Mesenchymal stem cell (in vitro differentiated cells and primary cell): ENCODE measurements at regions not wholly inside any gene's neighbourhood (a gene's known extent, or its start where the extent isn't known, plus 50 kb on each side); places are given as distances from the start of the nearest gene placed in this dataset.
"Not testable (repeated sequence)": the region's sequence is repeated elsewhere in the genome, so short reads cannot be mapped to it uniquely, and the experiment has no call there.

Experiments
- DNase-seq: peaks from one replicate; pipeline ENCODE4 v3.0.0-alpha.2; 2013
- H2AFZ ChIP-seq: one replicate; pipeline ENCODE4 v1.6.1; 2013; ENCODE audit warnings: low read depth, mild to moderate bottlenecking, control low read depth, inconsistent platforms, low read length, moderate library complexity
- H2AK5ac ChIP-seq: 2 replicates; pipeline ENCODE4 v1.6.1; 2013; ENCODE audit warnings: low read length, moderate library complexity, mild to moderate bottlenecking, inconsistent platforms; ENCODE audit not compliant: severe bottlenecking
- H2BK120ac ChIP-seq: one replicate; pipeline ENCODE4 v1.6.1; 2013; ENCODE audit warnings: low read depth, mild to moderate bottlenecking, inconsistent platforms, low read length, moderate library complexity
- H2BK12ac ChIP-seq, 2 experiments: one replicate each; pipeline ENCODE4 v1.6.1; 2013; ENCODE audit warnings: inconsistent platforms in 2 of 2, low read length in 2 of 2, mild to moderate bottlenecking in 2 of 2, moderate library complexity in 2 of 2, control low read depth in 1 of 2
- H2BK15ac ChIP-seq: one replicate; pipeline ENCODE4 v1.6.1; 2013; ENCODE audit warnings: mild to moderate bottlenecking, low read depth, inconsistent platforms; ENCODE audit not compliant: poor library complexity, severe bottlenecking
- H2BK5ac ChIP-seq: 2 replicates; pipeline ENCODE4 v1.6.1; 2013; ENCODE audit warnings: low read depth, mild to moderate bottlenecking, low read length, control low read depth, inconsistent platforms; ENCODE audit not compliant: poor library complexity, severe bottlenecking
- H3K14ac ChIP-seq, 2 experiments: one replicate each; pipeline ENCODE4 v1.6.1; 2013; ENCODE audit warnings: inconsistent platforms in 2 of 2, low read length in 2 of 2, control low read depth in 1 of 2, mild to moderate bottlenecking in 1 of 2, moderate library complexity in 1 of 2
- H3K18ac ChIP-seq, 2 experiments: one replicate each; pipeline ENCODE4 v1.6.1; 2013; ENCODE audit warnings: inconsistent platforms in 2 of 2, low read length in 2 of 2, control low read depth in 1 of 2, low read depth in 1 of 2, mild to moderate bottlenecking in 1 of 2
- H3K23ac ChIP-seq, 2 experiments: one replicate each; pipeline ENCODE4 v1.6.1; 2013; ENCODE audit warnings: inconsistent platforms in 2 of 2, low read length in 2 of 2, mild to moderate bottlenecking in 2 of 2, moderate library complexity in 2 of 2, control low read depth in 1 of 2
- H3K27ac ChIP-seq: 2 replicates; pipeline ENCODE4 v1.5.1; 2013; ENCODE audit warnings: mild to moderate bottlenecking, moderate library complexity, low read length, control low read depth, inconsistent platforms; ENCODE audit not compliant: poor library complexity, severe bottlenecking
- H3K27me3 ChIP-seq, 2 experiments: 2 replicates each; pipeline versions ENCODE4 v1.6.1 to v1.7.0; 2013; ENCODE audit warnings: low read length in 2 of 2, mild to moderate bottlenecking in 2 of 2, moderate library complexity in 2 of 2, control low read depth in 1 of 2, inconsistent platforms in 1 of 2; ENCODE audit not compliant: control insufficient read depth in 1 of 2, insufficient read depth in 1 of 2
- H3K36me3 ChIP-seq, 2 experiments: 2 replicates each; pipeline versions ENCODE4 v1.6.1 to v1.7.0; 2013; ENCODE audit warnings: low read length in 2 of 2, control low read depth in 1 of 2, inconsistent platforms in 1 of 2, low read depth in 1 of 2, mild to moderate bottlenecking in 1 of 2; ENCODE audit not compliant: insufficient read depth in 2 of 2, control insufficient read depth in 1 of 2
- H3K4ac ChIP-seq, 2 experiments: one replicate each; pipeline ENCODE4 v1.6.1; 2013; ENCODE audit warnings: inconsistent platforms in 2 of 2, low read length in 2 of 2, mild to moderate bottlenecking in 2 of 2, moderate library complexity in 2 of 2, control low read depth in 1 of 2, low read depth in 1 of 2
- H3K4me1 ChIP-seq: 2 replicates; pipeline ENCODE4 v1.6.1; 2013; ENCODE audit warnings: low read depth, low read length, control low read depth; ENCODE audit not compliant: control insufficient read depth, insufficient read depth
- H3K4me2 ChIP-seq: 2 replicates; pipeline ENCODE4 v1.6.1; 2013; ENCODE audit warnings: low read length, mild to moderate bottlenecking, inconsistent platforms; ENCODE audit not compliant: poor library complexity, severe bottlenecking
- H3K4me3 ChIP-seq, 2 experiments: 2 replicates each; pipeline versions ENCODE4 v1.5.1 to v1.7.0; 2013; ENCODE audit warnings: low read length in 2 of 2, mild to moderate bottlenecking in 2 of 2, control low read depth in 1 of 2, low read depth in 1 of 2; ENCODE audit not compliant: insufficient read depth in 1 of 2
- H3K79me1 ChIP-seq: replicated peaks from 2 replicates; pipeline ENCODE4 v1.6.1; 2013; ENCODE audit warnings: mild to moderate bottlenecking, control low read depth, low read length, inconsistent platforms; ENCODE audit not compliant: poor library complexity, severe bottlenecking
- H3K9ac ChIP-seq: 2 replicates; pipeline ENCODE4 v1.7.0; 2013; ENCODE audit warnings: mild to moderate bottlenecking, low read length, moderate library complexity
- H3K9me3 ChIP-seq: 2 replicates; pipeline ENCODE4 v1.7.0; 2013; ENCODE audit warnings: mild to moderate bottlenecking, low read length; ENCODE audit not compliant: control insufficient read depth
- H4K8ac ChIP-seq: one replicate; pipeline ENCODE4 v1.6.1; 2013; ENCODE audit warnings: inconsistent platforms, mild to moderate bottlenecking, low read length, moderate library complexity
- H4K91ac ChIP-seq: one replicate; pipeline ENCODE4 v1.6.1; 2013; ENCODE audit warnings: mild to moderate bottlenecking, low read length, inconsistent platforms
- WGBS: methylation state at CpG from one replicate; pipeline ENCODE4 v1.1.7; 2013; ENCODE audit warnings: mixed read lengths; 5-methylcytosine and 5-hydroxymethylcytosine counted together

GRCh38 chr20:63136296-63136695 is 79.6 kb downstream of the YTHDF1 start:
- Histone ChIP-seq H3K79me1 (no peaks in the 10 kb centered on the region), H3K4me1 (no peaks in the 10 kb centered on the region), H2BK5ac (no peak overlapping the region), H3K9ac (no peak overlapping the region), H3K4me2 (no peak overlapping the region), H2BK15ac (no peak overlapping the region), H3K4ac (no peak overlapping the region), H2BK12ac (no peak overlapping the region), H2AK5ac (no peak overlapping the region), H3K9me3 (no peaks in the 10 kb centered on the region), H4K91ac (no peak overlapping the region), H2AFZ (peak overlapping the region; percentile 21), H2BK120ac (no peak overlapping the region), H3K4me3 (no peak overlapping the region), H3K27me3 (peaks cover 23 to 41% of the 10 kb centered on the region in 2 experiments), H3K27ac (no peak overlapping the region), H3K23ac (no peak overlapping the region), H3K36me3 (no peaks in the 10 kb centered on the region), H4K8ac (no peak overlapping the region), H3K14ac (no peak overlapping the region), H3K18ac (no peak overlapping the region)
- DNase-seq = no peak
- 79% methylated on average over 7 of the region's 8 CpGs for WGBS

GRCh38 chr20:63135411-63135810 is 80.5 kb downstream of the YTHDF1 start:
- Histone ChIP-seq H3K36me3 (no peaks in the 10 kb centered on the region), H2BK12ac (no peak overlapping the region), H3K14ac (no peak overlapping the region), H3K18ac (no peak overlapping the region), H4K91ac (no peak overlapping the region), H3K9ac (no peak overlapping the region), H3K79me1 (no peaks in the 10 kb centered on the region), H4K8ac (no peak overlapping the region), H2BK15ac (no peak overlapping the region), H2BK120ac (no peak overlapping the region), H2AK5ac (no peak overlapping the region), H3K4ac (no peak overlapping the region), H3K4me1 (no peaks in the 10 kb centered on the region), H2AFZ (no peak overlapping the region), H3K27me3 (peaks cover 28 to 50% of the 10 kb centered on the region in 2 experiments), H3K4me2 (no peak overlapping the region), H3K27ac (no peak overlapping the region), H3K9me3 (no peaks in the 10 kb centered on the region), H2BK5ac (no peak overlapping the region), H3K4me3 (no peak overlapping the region), H3K23ac (no peak overlapping the region)
- 91% methylated on average over 5 of the region's 17 CpGs for WGBS
- DNase-seq = no peak

- not testable (repeated sequence) for H2AFZ ChIP-seq, H2AK5ac ChIP-seq, H3K4me3 ChIP-seq, H3K79me1 ChIP-seq, H3K18ac ChIP-seq, DNase-seq, H2BK120ac ChIP-seq, H3K23ac ChIP-seq, H3K4ac ChIP-seq, H3K14ac ChIP-seq, H3K4me2 ChIP-seq, H3K9me3 ChIP-seq, H3K4me1 ChIP-seq, H4K8ac ChIP-seq, H3K9ac ChIP-seq, H2BK12ac ChIP-seq, H2BK5ac ChIP-seq, H3K36me3 ChIP-seq, H2BK15ac ChIP-seq, H3K27ac ChIP-seq, H4K91ac ChIP-seq
- 91% methylated on average over 11 of the region's 29 CpGs for WGBS
- peaks cover 34 to 52% of the 10 kb centered on the region in 2 experiments for H3K27me3 ChIP-seq
These were observed 81.1 kb downstream of the YTHDF1 start for GRCh38 chr20:63134711-63135361.

DNA sequence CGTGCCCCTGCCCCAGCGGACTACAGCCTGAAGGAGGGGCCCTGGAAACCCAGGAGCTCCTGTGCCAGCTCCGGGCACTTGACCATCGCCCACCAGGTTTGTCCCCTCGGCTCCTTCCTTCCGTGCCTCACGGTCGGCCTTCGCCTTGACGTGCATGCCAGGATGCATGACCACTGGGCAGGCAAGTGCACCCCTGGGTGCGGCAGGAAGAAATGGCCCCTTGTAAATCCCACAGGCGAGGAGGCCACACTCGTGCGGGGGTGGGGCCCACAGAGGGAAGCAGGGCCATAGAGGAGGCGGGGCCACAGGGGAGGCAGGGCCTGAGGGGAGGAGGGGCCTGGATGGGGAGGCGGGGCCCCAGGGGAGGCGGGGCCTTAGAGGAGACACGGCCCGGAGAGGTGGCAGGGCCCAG is 81.7 kb downstream of the YTHDF1 start:
- H3K4me1 ChIP-seq = no peaks in the 10 kb centered on the region
- no peak overlapping the region for H2BK15ac ChIP-seq
- no peak overlapping the region for H2AK5ac ChIP-seq
- no peak overlapping the region for H3K14ac ChIP-seq
- no peak overlapping the region for H3K4me2 ChIP-seq
- H3K18ac ChIP-seq = no peak overlapping the region
- H4K8ac ChIP-seq = no peak overlapping the region
- H3K79me1 ChIP-seq = no peaks in the 10 kb centered on the region
- H4K91ac ChIP-seq = no peak overlapping the region
- H2BK12ac ChIP-seq = no peak overlapping the region
- no peak overlapping the region for H2BK5ac ChIP-seq
- no peak overlapping the region for H3K23ac ChIP-seq
- H3K4ac ChIP-seq = no peak overlapping the region
- H2AFZ ChIP-seq = no peak overlapping the region
- no peaks in the 10 kb centered on the region for H3K36me3 ChIP-seq
- H3K4me3 ChIP-seq = no peak overlapping the region
- 89% methylated on average over 18 of the region's 19 CpGs for WGBS
- DNase-seq = no peak
- peaks cover 37 to 51% of the 10 kb centered on the region in 2 experiments for H3K27me3 ChIP-seq
- no peak overlapping the region for H2BK120ac ChIP-seq
- H3K27ac ChIP-seq = no peak overlapping the region
- H3K9ac ChIP-seq = no peak overlapping the region
- no peaks in the 10 kb centered on the region for H3K9me3 ChIP-seq
